B cell (primary cell): ENCODE measurements at regions not wholly inside any gene's neighbourhood (a gene's known extent, or its start where the extent isn't known, plus 50 kb on each side); places are given as distances from the start of the nearest gene placed in this dataset.

ENCODE experiments used
- ATAC-seq: fragments of 200-7000 bp; cut with Tn5 transposase; one replicate; pipeline ENCODE4 v1.10.0; 2021; ENCODE audit warnings: low read depth, mild to moderate bottlenecking, moderate number of reproducible peaks, moderate library complexity
- CTCF ChIA-PET: fragments of 350-600 bp; sonication (Branson Sonifier 250); formaldehyde crosslinking; loops from one replicate; lab custom pipeline; 2021; ENCODE audit warnings: antibody characterized with exemption, inconsistent platforms; lab: Charles Lee
- POLR2A ChIA-PET: fragments of 350-600 bp; sonication (Branson Sonifier 250); formaldehyde crosslinking; loops from one replicate; lab custom pipeline; 2021; ENCODE audit warnings: antibody characterized with exemption; lab: Charles Lee
- DNase-seq: peaks from one replicate; pipeline ENCODE4 v3.0.0; 2013
- H2AFZ ChIP-seq: 2 replicates; pipeline ENCODE4 v1.6.1; 2012; ENCODE audit warnings: mild to moderate bottlenecking, low read depth, low read length; ENCODE audit not compliant: insufficient read depth, poor library complexity, severe bottlenecking
- H3K27ac ChIP-seq, 2 donors: 1 replicate in 1 of 2; 2 replicates in 1 of 2; pipeline ENCODE4 v1.5.1; 2012 to 2013; ENCODE audit warnings: low read length in 2 of 2, mild to moderate bottlenecking in 2 of 2, moderate library complexity in 1 of 2
- H3K27me3 ChIP-seq, 4 experiments: fragments of 200-600 bp in 1 of 4; sonication (generic) in 1 of 4; replicated peaks in 1 of 4; 1 replicate in 2 of 4; 2 replicates in 2 of 4; pipeline versions ENCODE4 v1.6.1 to v1.7.0; 2013 to 2016; ENCODE audit warnings: low read length in 3 of 4, mild to moderate bottlenecking in 2 of 4, mixed read lengths in 1 of 4, moderate library complexity in 1 of 4; ENCODE audit not compliant: insufficient read depth in 4 of 4, control insufficient read depth in 3 of 4; ENCODE audit errors: control extremely low read depth in 1 of 4
- H3K36me3 ChIP-seq, 2 experiments: replicated peaks in 1 of 2; 1 replicate in 1 of 2; 2 replicates in 1 of 2; pipeline versions ENCODE4 v1.6.1 to v1.7.1; 2013; ENCODE audit warnings: low read length in 1 of 2; ENCODE audit not compliant: insufficient read depth in 2 of 2, control insufficient read depth in 1 of 2; ENCODE audit errors: control extremely low read depth in 1 of 2, extremely low read depth in 1 of 2
- H3K4me1 ChIP-seq, 2 donors: fragments of 200-600 bp in 1 of 2; sonication (generic) in 1 of 2; 1 replicate in 1 of 2; 2 replicates in 1 of 2; pipeline versions ENCODE4 v1.5.1 to v1.6.1; 2013 to 2017; ENCODE audit warnings: low read length in 2 of 2; ENCODE audit not compliant: control insufficient read depth in 2 of 2, insufficient read depth in 2 of 2
- H3K4me2 ChIP-seq: replicated peaks from 2 replicates; pipeline ENCODE3; 2012; ENCODE audit warnings: mild to moderate bottlenecking, low read depth, low read length; ENCODE audit not compliant: poor library complexity, severe bottlenecking
- H3K4me3 ChIP-seq, 5 experiments: fragments of 200-600 bp in 1 of 5; sonication (generic) in 1 of 5; 1 replicate in 3 of 5; 2 replicates in 2 of 5; pipeline versions ENCODE4 v1.5.1 to v1.7.0; 2011 to 2016; ENCODE audit warnings: low read length in 4 of 5, mild to moderate bottlenecking in 4 of 5, low read depth in 2 of 5, control low read depth in 1 of 5, moderate library complexity in 1 of 5; ENCODE audit not compliant: insufficient read depth in 1 of 5; ENCODE audit errors: control extremely low read depth in 1 of 5, extremely low read depth in 1 of 5
- H3K79me2 ChIP-seq: fragments of 200-600 bp; sonication (generic); one replicate; pipeline ENCODE4 v1.6.0; 2016; ENCODE audit warnings: low read length; ENCODE audit not compliant: control insufficient read depth, insufficient read depth
- H3K9ac ChIP-seq: fragments of 200-600 bp; sonication (generic); 2 replicates; pipeline ENCODE4 v1.6.1; 2017; ENCODE audit warnings: mild to moderate bottlenecking, low read length, moderate library complexity
- H3K9me3 ChIP-seq, 3 donors: one replicate each; pipeline versions ENCODE4 v1.6.1 to v1.7.1; 2013; ENCODE audit warnings: low read length in 2 of 3; ENCODE audit not compliant: control insufficient read depth in 2 of 3, insufficient read depth in 1 of 3; ENCODE audit errors: control extremely low read depth in 1 of 3
- H4K20me1 ChIP-seq: 2 replicates; pipeline ENCODE4 v1.6.0; 2012; ENCODE audit warnings: mild to moderate bottlenecking, low read length; ENCODE audit not compliant: insufficient read depth, control insufficient read depth, poor library complexity, severe bottlenecking
- H3K27ac Mint-ChIP-seq: one replicate; pipeline ENCODE4 v1.8.0; 2021; ENCODE audit warnings: mixed read lengths
- H3K27me3 Mint-ChIP-seq: one replicate; pipeline ENCODE4 v1.8.0; 2021; ENCODE audit warnings: mixed read lengths
- H3K4me1 Mint-ChIP-seq: one replicate; pipeline ENCODE4 v1.8.0; 2021; ENCODE audit warnings: mixed read lengths
- H3K4me3 Mint-ChIP-seq: one replicate; pipeline ENCODE4 v1.8.0; 2021; ENCODE audit warnings: mixed read lengths
- H3K9me3 Mint-ChIP-seq: one replicate; pipeline ENCODE4 v1.8.0; 2022; ENCODE audit warnings: mixed read lengths; ENCODE audit not compliant: insufficient read depth
- CTCF ChIP-seq: fragments of 200-600 bp; IDR thresholded peaks from one replicate; pipeline ENCODE4 v1.8.0; 2022; ENCODE audit warnings: antibody characterized with exemption, mild to moderate bottlenecking
- EZH2 ChIP-seq: IDR thresholded peaks from 2 replicates; pipeline ENCODE4 v1.6.1; 2012; ENCODE audit warnings: borderline replicate concordance, low read depth, mild to moderate bottlenecking, moderate library complexity, low read length; ENCODE audit not compliant: insufficient read depth, poor library complexity, severe bottlenecking
- WGBS: methylation state at CpG from one replicate; pipeline ENCODE4 v1.1.5; 2013; ENCODE audit warnings: missing lambda C conversion rate; ENCODE audit not compliant: insufficient coverage; 5-methylcytosine and 5-hydroxymethylcytosine counted together
- intact Hi-C: fragments of 100-400 bp; cut with micrococcal nuclease; formaldehyde crosslinking; loops from one replicate; pipeline ENCODE4 v1.10.0; 2022

GRCh38 chr5:176747670-176748072 is 62.7 kb upstream of the UNC5A start:
- DNase-seq (no peak), ATAC-seq (no peak)
- Histone ChIP-seq H3K4me1 (peaks cover 21 to 27% of the 10 kb centered on the region in 2 donors), H3K27ac (no peak overlapping the region), H3K4me3 (no peak overlapping the region), H3K9me3 (peaks cover 0 to 12% (median 0%) of the 10 kb centered on the region in 3 donors), H4K20me1 (no peaks in the 10 kb centered on the region), H3K36me3 (no peaks in the 10 kb centered on the region), H3K9ac (no peak overlapping the region), H2AFZ (no peak overlapping the region), H3K27me3 (peaks cover 0 to 69% (median 36%) of the 10 kb centered on the region in 4 experiments), H3K4me2 (no peak overlapping the region), H3K79me2 (no peaks in the 10 kb centered on the region)
- no peak for TF ChIP-seq EZH2
- TF ChIP-seq CTCF = no peak
- intact Hi-C loops = no loop called here
- ChIA-PET POLR2A (no interaction called here), CTCF (no interaction called here)
- Mint-ChIP-seq H3K27ac (no peak overlapping the region), H3K9me3 (no peaks in the 10 kb centered on the region), H3K4me1 (peaks cover 17% of the 10 kb centered on the region), H3K4me3 (no peak overlapping the region), H3K27me3 (peaks cover 73% of the 10 kb centered on the region)
- 86% methylated on average over 3 of the region's 5 CpGs for WGBS

GRCh38 chr5:176748073-176748966 is 62.0 kb upstream of the UNC5A start:
- Mint-ChIP-seq H3K27ac (no peak overlapping the region), H3K4me1 (peaks cover 17% of the 10 kb centered on the region), H3K4me3 (no peak overlapping the region), H3K9me3 (no peaks in the 10 kb centered on the region), H3K27me3 (peaks cover 72% of the 10 kb centered on the region)
- TF ChIP-seq EZH2 = no peak
- no peak for TF ChIP-seq CTCF
- no peaks in the 10 kb centered on the region for H4K20me1 ChIP-seq
- H3K36me3 ChIP-seq = no peaks in the 10 kb centered on the region
- H3K4me1 ChIP-seq = peaks cover 21 to 23% of the 10 kb centered on the region in 2 donors
- WGBS = 80% methylated on average over 14 of the region's 24 CpGs
- H3K9ac ChIP-seq = no peak overlapping the region
- no peak for DNase-seq
- CTCF ChIA-PET = no interaction called here
- H3K27me3 ChIP-seq = peaks cover 0 to 64% (median 36%) of the 10 kb centered on the region in 4 experiments
- no peak overlapping the region for H2AFZ ChIP-seq
- POLR2A ChIA-PET = no interaction called here
- no peak overlapping the region for H3K27ac ChIP-seq
- intact Hi-C loops = no loop called here
- no peaks in the 10 kb centered on the region for H3K79me2 ChIP-seq
- H3K4me3 ChIP-seq = no peak overlapping the region
- no peak overlapping the region for H3K4me2 ChIP-seq
- H3K9me3 ChIP-seq = peaks cover 0 to 12% (median 0%) of the 10 kb centered on the region in 3 donors
- no peak for ATAC-seq
